Thoracic aorta (tissue), 2 donors: ENCODE measurements at regions not wholly inside any gene's neighbourhood (a gene's known extent, or its start where the extent isn't known, plus 50 kb on each side); places are given as distances from the start of the nearest gene placed in this dataset.

Experiments used
- ATAC-seq: fragments of 150-250 bp; one replicate; pipeline ENCODE4 v1.8.0; 2017; ENCODE audit warnings: low read depth; ENCODE audit not compliant: insufficient number of reproducible peaks, low FRiP score
- DNase-seq: peaks from one replicate; pipeline ENCODE4 v3.0.0-alpha.2; 2020; ENCODE audit warnings: low spot score
- H3K27ac ChIP-seq, 2 donors: fragments of 200-600 bp; sonication (generic); 1 replicate in 1 of 2; 2 replicates in 1 of 2; pipeline ENCODE4 v1.5.1; 2016; ENCODE audit warnings: mild to moderate bottlenecking in 2 of 2, moderate library complexity in 2 of 2
- H3K27me3 ChIP-seq: fragments of 200-600 bp; sonication (generic); replicated peaks from 2 replicates; pipeline ENCODE4 v1.6.0; 2016; ENCODE audit warnings: mild to moderate bottlenecking; ENCODE audit not compliant: insufficient read depth
- H3K36me3 ChIP-seq: fragments of 200-600 bp; sonication (generic); one replicate; pipeline ENCODE4 v1.5.1; 2016
- H3K4me1 ChIP-seq, 2 donors: fragments of 200-600 bp; sonication (generic); 1 replicate in 1 of 2; 2 replicates in 1 of 2; pipeline versions ENCODE4 v1.5.1 to v1.6.0; 2016; ENCODE audit warnings: low read depth in 2 of 2, mild to moderate bottlenecking in 1 of 2; ENCODE audit not compliant: control insufficient read depth in 1 of 2
- H3K4me3 ChIP-seq: fragments of 200-600 bp; sonication (generic); 2 replicates; pipeline ENCODE4 v1.5.1; 2016; ENCODE audit warnings: mild to moderate bottlenecking
- H3K9me3 ChIP-seq: fragments of 200-600 bp; sonication (generic); 2 replicates; pipeline ENCODE4 v1.5.1; 2016
- TF ChIP-seq, protein P1 (sequence below): fragments of 200-600 bp; sonication (generic); IDR thresholded peaks from one replicate; pipeline ENCODE4 v1.5.1; 2019; ENCODE audit warnings: antibody characterized with exemption

DNA sequence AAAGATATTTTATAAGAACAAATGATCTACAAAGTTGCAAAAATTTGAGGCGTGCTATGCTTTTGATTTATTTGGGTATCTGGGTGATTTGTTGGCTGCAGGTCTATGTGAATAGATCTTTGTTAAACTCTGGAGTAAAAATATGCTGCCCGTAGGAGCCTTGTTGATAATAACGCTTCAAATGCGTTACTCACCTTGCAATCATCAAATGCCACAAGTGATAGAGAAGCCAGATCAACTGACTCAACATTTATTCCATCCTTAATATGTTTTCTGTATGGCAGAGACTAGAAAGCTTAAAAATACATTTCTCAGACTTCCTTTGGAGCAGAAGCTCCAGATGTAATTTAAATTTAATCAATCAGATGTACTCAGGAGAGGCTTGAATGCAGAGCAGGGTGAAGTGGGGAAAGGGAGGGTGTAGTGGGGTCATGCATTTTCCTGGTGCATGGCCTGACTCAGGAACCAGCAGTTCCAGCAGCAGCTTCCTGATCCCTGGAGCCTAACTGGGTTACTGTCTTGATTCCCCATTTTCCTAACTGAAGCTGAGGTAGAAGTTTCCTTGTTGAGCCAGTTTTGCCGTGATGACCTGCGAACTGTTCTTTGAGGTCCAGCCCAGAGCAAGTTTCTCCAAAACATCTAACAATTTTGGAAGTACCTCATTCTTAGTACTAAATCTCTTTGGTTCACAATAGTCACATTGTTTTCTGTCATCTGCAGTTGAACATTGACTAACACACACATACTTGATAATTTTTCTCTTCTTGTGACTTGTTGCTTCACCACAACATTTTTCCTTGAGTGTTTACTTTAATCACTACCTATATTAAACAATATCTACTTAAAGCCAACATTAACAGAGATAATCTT, 284.7 kb upstream of the CWC22 start:
- Histone ChIP-seq H3K27me3 (no peaks in the 10 kb centered on the region), H3K27ac (no peak overlapping the region), H3K9me3 (no peaks in the 10 kb centered on the region), H3K4me1 (no peaks in the 10 kb centered on the region), H3K4me3 (no peak overlapping the region), H3K36me3 (no peaks in the 10 kb centered on the region)
- DNase-seq (no peak), ATAC-seq (no peak)
- TF ChIP-seq, protein P1, sequence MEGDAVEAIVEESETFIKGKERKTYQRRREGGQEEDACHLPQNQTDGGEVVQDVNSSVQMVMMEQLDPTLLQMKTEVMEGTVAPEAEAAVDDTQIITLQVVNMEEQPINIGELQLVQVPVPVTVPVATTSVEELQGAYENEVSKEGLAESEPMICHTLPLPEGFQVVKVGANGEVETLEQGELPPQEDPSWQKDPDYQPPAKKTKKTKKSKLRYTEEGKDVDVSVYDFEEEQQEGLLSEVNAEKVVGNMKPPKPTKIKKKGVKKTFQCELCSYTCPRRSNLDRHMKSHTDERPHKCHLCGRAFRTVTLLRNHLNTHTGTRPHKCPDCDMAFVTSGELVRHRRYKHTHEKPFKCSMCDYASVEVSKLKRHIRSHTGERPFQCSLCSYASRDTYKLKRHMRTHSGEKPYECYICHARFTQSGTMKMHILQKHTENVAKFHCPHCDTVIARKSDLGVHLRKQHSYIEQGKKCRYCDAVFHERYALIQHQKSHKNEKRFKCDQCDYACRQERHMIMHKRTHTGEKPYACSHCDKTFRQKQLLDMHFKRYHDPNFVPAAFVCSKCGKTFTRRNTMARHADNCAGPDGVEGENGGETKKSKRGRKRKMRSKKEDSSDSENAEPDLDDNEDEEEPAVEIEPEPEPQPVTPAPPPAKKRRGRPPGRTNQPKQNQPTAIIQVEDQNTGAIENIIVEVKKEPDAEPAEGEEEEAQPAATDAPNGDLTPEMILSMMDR = no peak

DNA sequence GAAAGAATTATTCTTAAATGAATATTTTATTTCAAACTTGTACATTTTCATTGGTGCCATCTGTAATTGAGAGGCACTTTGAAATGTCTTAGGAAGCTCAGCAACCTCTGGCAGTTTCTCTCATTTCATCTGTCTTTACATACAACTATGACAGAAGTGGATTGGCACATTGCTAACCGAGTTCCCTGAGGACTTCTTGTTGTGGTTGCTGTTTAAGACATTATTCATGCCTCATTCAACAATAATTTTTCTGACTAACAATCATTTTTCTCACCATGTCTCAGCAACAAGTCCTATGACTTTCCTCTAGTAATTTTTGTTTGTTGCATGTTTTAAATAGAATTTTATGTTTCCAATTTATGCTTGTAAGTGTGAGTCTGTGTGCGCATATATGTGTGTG, 284.0 kb upstream of the CWC22 start:
- TF ChIP-seq, protein P1 = no peak
- ATAC-seq (no peak), DNase-seq (no peak)
- no peaks in the 10 kb centered on the region for H3K36me3 ChIP-seq
- H3K9me3 ChIP-seq = no peaks in the 10 kb centered on the region
- no peaks in the 10 kb centered on the region for H3K4me1 ChIP-seq
- H3K4me3 ChIP-seq = no peak overlapping the region
- H3K27ac ChIP-seq = no peak overlapping the region
- no peaks in the 10 kb centered on the region for H3K27me3 ChIP-seq

DNA sequence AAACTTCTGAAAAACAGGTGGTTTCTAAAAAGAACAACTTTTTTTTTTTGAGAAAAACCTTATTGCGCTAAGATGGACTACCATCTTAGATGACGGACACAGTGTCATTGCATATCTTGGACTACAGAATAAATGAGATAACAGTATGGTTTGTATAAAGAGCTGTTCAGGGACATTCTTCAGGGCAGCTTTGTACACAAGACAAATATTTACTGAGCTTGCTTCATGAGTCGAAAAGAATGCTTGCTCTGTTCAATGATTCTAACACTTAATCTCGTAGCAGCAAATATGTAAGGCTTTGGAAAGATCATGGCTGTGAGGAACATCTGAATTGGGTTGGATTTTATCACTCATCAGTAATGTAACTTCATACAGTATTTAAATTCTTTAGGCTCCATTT, 282.5 kb upstream of the CWC22 start:
- H3K27me3 ChIP-seq = no peaks in the 10 kb centered on the region
- no peaks in the 10 kb centered on the region for H3K4me1 ChIP-seq
- DNase-seq = no peak
- TF ChIP-seq, protein P1 = no peak
- no peak for ATAC-seq
- H3K9me3 ChIP-seq = no peaks in the 10 kb centered on the region
- no peaks in the 10 kb centered on the region for H3K36me3 ChIP-seq
- H3K27ac ChIP-seq = no peak overlapping the region
- no peak overlapping the region for H3K4me3 ChIP-seq

DNA sequence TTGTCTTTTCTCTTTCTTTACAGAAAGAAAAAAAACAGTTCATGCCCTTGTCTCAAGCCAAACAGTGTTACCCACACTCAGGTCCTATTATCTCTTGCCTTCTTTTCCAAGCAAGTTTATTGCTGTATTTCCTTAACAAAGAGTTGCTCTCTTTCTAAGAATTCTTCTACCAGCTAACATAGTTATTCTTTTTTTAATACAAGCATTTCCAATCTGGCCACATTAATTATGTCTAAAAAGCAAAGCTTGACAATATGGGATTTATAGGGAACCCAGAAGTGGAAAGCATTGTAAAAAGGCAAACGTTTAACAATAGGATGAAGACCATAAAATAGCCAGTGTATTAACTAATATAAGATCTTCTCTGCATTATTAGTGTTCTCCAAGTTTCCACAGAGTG, 272.5 kb upstream of the CWC22 start:
- TF ChIP-seq, protein P1 = no peak
- ATAC-seq (no peak), DNase-seq (no peak)
- no peaks in the 10 kb centered on the region for H3K4me1 ChIP-seq
- no peaks in the 10 kb centered on the region for H3K27me3 ChIP-seq
- H3K4me3 ChIP-seq = no peak overlapping the region
- no peaks in the 10 kb centered on the region for H3K36me3 ChIP-seq
- H3K9me3 ChIP-seq = no peaks in the 10 kb centered on the region
- no peak overlapping the region for H3K27ac ChIP-seq

DNA sequence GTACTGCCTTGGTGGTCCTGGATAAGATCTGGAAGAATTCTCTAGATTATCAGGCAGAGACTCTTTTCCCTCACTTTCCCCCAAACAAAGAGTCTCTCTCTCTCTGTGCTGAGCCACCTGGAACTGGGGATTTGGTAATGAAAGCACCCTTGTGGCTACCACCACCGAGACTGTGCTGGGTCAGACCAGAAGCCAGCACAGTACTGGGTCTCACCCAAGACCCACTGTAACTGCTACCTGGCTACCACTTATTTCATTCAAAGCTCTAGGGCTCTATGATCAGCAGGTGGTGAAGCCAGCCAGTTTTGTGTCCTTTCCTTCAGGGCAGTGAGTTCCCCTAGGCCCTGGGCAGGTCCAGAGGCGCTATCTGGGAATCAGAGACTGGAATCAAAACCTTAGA, 269.6 kb upstream of the CWC22 start:
- Histone ChIP-seq H3K9me3 (no peaks in the 10 kb centered on the region), H3K4me1 (no peaks in the 10 kb centered on the region), H3K36me3 (no peaks in the 10 kb centered on the region), H3K27ac (no peak overlapping the region), H3K4me3 (no peak overlapping the region), H3K27me3 (no peaks in the 10 kb centered on the region)
- no peak for ATAC-seq
- DNase-seq = no peak
- TF ChIP-seq, protein P1 = no peak
